ENCODE measurements at regions not wholly inside any gene's neighbourhood (a gene's known extent, or its start where the extent isn't known, plus 50 kb on each side); places are given as distances from the start of the nearest gene placed in this dataset.

GRCh38 chr5:38719916-38720315, 125.9 kb upstream of the OSMR start:
- no peak for TF ChIP-seq CTCF (IDR thresholded peaks at IDR 0.05; ENCODE audit: extremely low read depth in 1 of 2, insufficient read depth in 1 of 2, low read depth in 1 of 2, low read length in 2 of 2)
- TF ChIP-seq JUN (IDR thresholded peaks at IDR 0.05; ENCODE audit: borderline replicate concordance, insufficient read depth, insufficient read length, low read depth) = no peak
- no peak for TF ChIP-seq MYC (IDR thresholded peaks at IDR 0.05; ENCODE audit: low read depth, low read length)
